ENCODE measurements at regions not wholly inside any gene's neighbourhood (a gene's known extent, or its start where the extent isn't known, plus 50 kb on each side); places are given as distances from the start of the nearest gene placed in this dataset.

- DNase-seq: no peak
These were observed 141.7 kb downstream of the ZFP36L2 start for GRCh38 chr2:43084699-43085091.

GRCh38 chr2:43083710-43084698 is 142.4 kb downstream of the ZFP36L2 start:
- no peak for DNase-seq

- no peak for DNase-seq
These were observed 143.3 kb downstream of the ZFP36L2 start for GRCh38 chr2:43082903-43083677.

GRCh38 chr2:43082111-43082894 is 144.1 kb downstream of the ZFP36L2 start:
- peak; percentile 38 for DNase-seq

GRCh38 chr2:43081131-43081765 is 145.2 kb downstream of the ZFP36L2 start:
- no peak for DNase-seq

GRCh38 chr2:43080571-43081021 is 145.8 kb downstream of the ZFP36L2 start:
- DNase-seq: no peak

- DNase-seq: no peak
These were observed 147.3 kb downstream of the ZFP36L2 start for GRCh38 chr2:43078781-43079755.

- DNase-seq: no peak
These were observed 148.1 kb downstream of the ZFP36L2 start for GRCh38 chr2:43078301-43078700.

- no peak for DNase-seq
These were observed 148.5 kb downstream of the ZFP36L2 start for GRCh38 chr2:43077876-43078275.

- no peak for DNase-seq
These were observed 149.7 kb downstream of the ZFP36L2 start for GRCh38 chr2:43076676-43077075.

GRCh38 chr2:43075811-43076585 is 150.4 kb downstream of the ZFP36L2 start:
- peak; percentile 64 for DNase-seq

GRCh38 chr2:43075054-43075593 is 151.3 kb downstream of the ZFP36L2 start:
- DNase-seq: peak; percentile 74

GRCh38 chr2:43074592-43075053 is 151.8 kb downstream of the ZFP36L2 start:
- DNase-seq: no peak

GRCh38 chr2:43074052-43074451 is 152.4 kb downstream of the ZFP36L2 start:
- no peak for DNase-seq

- peak; percentile 49 for DNase-seq
These were observed 153.0 kb downstream of the ZFP36L2 start for GRCh38 chr2:43073401-43073825.

- no peak for DNase-seq
These were observed 154.5 kb downstream of the ZFP36L2 start for GRCh38 chr2:43071599-43072550.

GRCh38 chr2:43070676-43071502 is 155.5 kb downstream of the ZFP36L2 start:
- DNase-seq: no peak

GRCh38 chr2:43070030-43070429 is 156.4 kb downstream of the ZFP36L2 start:
- DNase-seq: no peak
